ENCODE measurements at regions not wholly inside any gene's neighbourhood (a gene's known extent, or its start where the extent isn't known, plus 50 kb on each side); places are given as distances from the start of the nearest gene placed in this dataset.

DNA sequence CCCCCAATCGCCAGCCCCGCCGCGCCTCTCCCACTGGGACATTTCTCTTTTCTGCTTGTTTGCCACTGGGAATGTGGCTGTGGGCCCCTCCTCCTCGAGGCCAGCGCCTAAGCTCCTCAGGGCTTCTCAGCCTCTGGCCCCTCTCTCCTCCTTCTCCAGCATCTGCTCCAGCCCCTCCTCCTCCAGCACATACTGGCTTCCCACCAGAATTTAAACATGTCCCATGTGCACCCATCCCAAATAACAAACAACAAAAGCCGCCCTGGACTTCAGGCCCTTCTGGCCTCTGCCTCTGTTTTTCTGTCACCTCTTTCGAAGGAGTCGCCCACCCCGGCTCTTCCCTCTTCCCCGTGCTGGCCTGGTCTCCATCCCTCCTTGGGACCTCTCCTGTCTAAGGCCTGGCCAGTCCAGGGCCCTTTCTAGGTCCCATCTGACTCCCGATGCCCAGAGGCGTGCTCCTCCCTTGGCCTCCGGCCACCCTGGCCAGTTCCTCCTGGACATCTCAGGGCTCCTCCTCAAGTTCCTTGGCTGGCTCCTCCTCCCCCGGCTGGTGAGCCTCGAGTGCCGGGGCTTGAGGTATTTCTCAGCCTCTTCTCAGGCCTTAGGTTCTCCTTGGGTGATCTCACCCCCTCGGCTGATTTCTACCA is 94.6 kb upstream of the SLC6A6 start:
- no peak for DNase-seq (ENCODE audit: low read depth)
- no peak overlapping the region for H3K4me3 ChIP-seq (ENCODE audit: low read depth, low read length)
- no peak for TF ChIP-seq MYC (IDR thresholded peaks at IDR 0.05; ENCODE audit: low read depth, low read length)
- no peak for TF ChIP-seq CTCF (IDR thresholded peaks at IDR 0.05; ENCODE audit: low read depth, low read length)
- TF ChIP-seq POLR2A (IDR thresholded peaks at IDR 0.05; ENCODE audit: extremely low read depth, insufficient read length) = no peak
- TF ChIP-seq MAX (IDR thresholded peaks at IDR 0.05; ENCODE audit: low read depth, low read length) = no peak

DNA sequence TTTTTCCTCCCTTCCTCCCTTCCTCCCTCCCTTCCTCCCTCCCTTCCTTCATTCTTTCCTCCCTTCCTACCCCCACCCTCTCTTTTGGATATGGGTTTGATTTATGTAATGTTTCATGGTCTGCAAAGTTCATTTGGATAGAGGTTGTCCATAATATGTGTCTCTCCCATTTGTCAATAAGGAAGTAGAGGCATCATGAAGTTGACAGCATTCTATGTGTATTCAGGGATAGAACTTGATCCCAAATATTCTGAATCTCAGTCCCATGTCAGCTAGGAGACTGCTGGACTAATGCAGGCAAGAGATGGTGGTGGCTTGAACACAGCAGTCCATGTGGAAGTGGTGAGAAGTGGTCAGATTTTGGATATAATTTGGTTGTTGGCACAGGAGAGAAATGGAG is 90.7 kb upstream of the SLC6A6 start:
- no peak for TF ChIP-seq POLR2A (IDR thresholded peaks at IDR 0.05; ENCODE audit: extremely low read depth, insufficient read length)
- no peak for TF ChIP-seq MYC (IDR thresholded peaks at IDR 0.05; ENCODE audit: low read depth, low read length)
- no peak for TF ChIP-seq MAX (IDR thresholded peaks at IDR 0.05; ENCODE audit: low read depth, low read length)
- no peak for TF ChIP-seq CTCF (IDR thresholded peaks at IDR 0.05; ENCODE audit: low read depth, low read length)
- no peak overlapping the region for H3K4me3 ChIP-seq (ENCODE audit: low read depth, low read length)
- DNase-seq (ENCODE audit: low read depth) = no peak

DNA sequence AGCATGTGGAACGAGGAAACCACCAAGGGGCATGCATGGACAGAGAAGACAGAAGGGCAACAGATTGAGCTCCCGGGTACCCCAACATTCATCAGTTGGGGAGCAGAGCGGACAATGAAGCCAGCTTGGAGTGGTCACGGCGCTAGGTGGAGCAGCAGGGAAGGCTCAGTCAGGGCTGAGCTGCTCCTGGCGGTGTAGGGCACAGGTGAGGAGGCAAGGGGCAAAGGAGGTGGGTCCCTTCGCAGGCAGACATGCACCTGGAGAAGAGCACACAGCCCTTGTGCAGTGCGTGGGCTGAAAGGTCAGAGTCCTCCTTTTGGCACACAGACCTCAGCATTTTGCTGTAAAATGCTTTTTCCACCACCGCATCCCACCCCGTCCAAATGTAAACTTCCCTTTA is 90.0 kb upstream of the SLC6A6 start:
- no peak for DNase-seq (ENCODE audit: low read depth)
- TF ChIP-seq MAX (IDR thresholded peaks at IDR 0.05; ENCODE audit: low read depth, low read length) (no peak), POLR2A (IDR thresholded peaks at IDR 0.05; ENCODE audit: extremely low read depth, insufficient read length) (no peak), CTCF (IDR thresholded peaks at IDR 0.05; ENCODE audit: low read depth, low read length) (no peak), MYC (IDR thresholded peaks at IDR 0.05; ENCODE audit: low read depth, low read length) (no peak)
- no peak overlapping the region for H3K4me3 ChIP-seq (ENCODE audit: low read depth, low read length)

DNA sequence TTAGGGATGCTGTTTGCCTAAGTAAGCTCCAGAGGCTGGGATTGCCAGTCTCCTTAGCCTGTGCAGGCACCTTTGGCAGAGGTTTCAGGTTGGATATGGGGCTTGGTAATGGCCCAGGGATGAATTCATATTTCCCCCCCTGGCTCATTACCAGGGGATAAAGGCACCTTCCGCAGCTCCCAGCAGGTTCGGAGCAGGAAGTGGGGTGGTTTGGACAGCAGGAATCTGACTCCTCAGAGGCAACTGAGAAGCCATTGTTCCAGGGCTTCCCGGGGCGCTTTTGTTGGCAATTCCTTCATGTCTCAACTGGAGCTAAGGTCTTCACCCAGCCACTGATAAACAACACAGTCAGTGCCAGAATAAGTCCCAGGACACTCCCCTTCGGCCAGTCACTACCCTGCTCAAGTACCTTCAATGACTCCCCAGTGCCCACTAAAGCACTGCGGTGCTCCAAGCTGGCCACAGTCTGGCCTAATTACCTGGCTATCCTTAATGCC is 85.3 kb upstream of the SLC6A6 start:
- no peak for DNase-seq (ENCODE audit: low read depth)
- TF ChIP-seq CTCF (IDR thresholded peaks at IDR 0.05; ENCODE audit: low read depth, low read length) (no peak), MAX (IDR thresholded peaks at IDR 0.05; ENCODE audit: low read depth, low read length) (no peak), POLR2A (IDR thresholded peaks at IDR 0.05; ENCODE audit: extremely low read depth, insufficient read length) (no peak), MYC (IDR thresholded peaks at IDR 0.05; ENCODE audit: low read depth, low read length) (no peak)
- H3K4me3 ChIP-seq (ENCODE audit: low read depth, low read length) = no peak overlapping the region

- H3K4me3 ChIP-seq (ENCODE audit: low read depth, low read length) = no peak overlapping the region
- no peak for TF ChIP-seq CTCF (IDR thresholded peaks at IDR 0.05; ENCODE audit: low read depth, low read length)
- TF ChIP-seq MYC (IDR thresholded peaks at IDR 0.05; ENCODE audit: low read depth, low read length) = no peak
- TF ChIP-seq MAX (IDR thresholded peaks at IDR 0.05; ENCODE audit: low read depth, low read length) = no peak
- TF ChIP-seq POLR2A (IDR thresholded peaks at IDR 0.05; ENCODE audit: extremely low read depth, insufficient read length) = no peak
- no peak for DNase-seq (ENCODE audit: low read depth)
These were observed 83.8 kb upstream of the SLC6A6 start for GRCh38 chr3:14318646-14319045.

Data from NB4 (cell line).